GM13977 (cell line): ENCODE measurements at regions not wholly inside any gene's neighbourhood (a gene's known extent, or its start where the extent isn't known, plus 50 kb on each side); places are given as distances from the start of the nearest gene placed in this dataset.

Source experiments
- DNase-seq: peaks from one replicate; pipeline ENCODE4 v3.0.0; 2012; ENCODE audit warnings: low spot score
- CTCF ChIP-seq: IDR thresholded peaks from 2 replicates; pipeline ENCODE4 v1.5.1; 2012; ENCODE audit warnings: mild to moderate bottlenecking, control low read depth; ENCODE audit not compliant: insufficient read depth; ENCODE audit errors: extremely low read depth, missing control alignments
- in situ Hi-C: fragments of 300-500 bp; cut with MboI; formaldehyde crosslinking; loops from one replicate; pipeline ENCODE4 v1.12.0; 2022; ENCODE audit warnings: low sequenced_read_pairs, low pct_unique_long_range_greater_than_20kb, mixed read lengths, inconsistent platforms; ENCODE audit not compliant: unreplicated experiment

DNA sequence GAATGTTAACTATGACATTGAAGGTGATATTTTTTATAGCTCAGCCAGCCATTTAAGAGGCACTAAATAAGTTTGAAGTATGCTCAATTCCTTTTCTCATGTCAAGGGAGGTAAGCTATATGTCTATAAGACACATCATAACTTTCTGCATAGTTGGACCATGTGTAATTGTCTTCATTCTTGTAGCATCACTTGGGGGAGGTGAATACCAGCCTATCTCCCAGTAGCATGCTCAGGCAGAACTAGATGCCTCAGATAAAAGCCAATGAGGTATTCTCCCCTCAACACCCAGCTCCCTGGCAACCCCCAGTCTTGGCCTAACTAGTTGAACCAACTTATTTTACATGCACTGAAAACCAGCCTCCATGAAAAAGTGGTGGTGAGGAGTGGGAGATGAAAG, 158.3 kb upstream of the JAG1 start:
- TF ChIP-seq CTCF = no peak
- no peak for DNase-seq
- in situ Hi-C loops = no loop called here

DNA sequence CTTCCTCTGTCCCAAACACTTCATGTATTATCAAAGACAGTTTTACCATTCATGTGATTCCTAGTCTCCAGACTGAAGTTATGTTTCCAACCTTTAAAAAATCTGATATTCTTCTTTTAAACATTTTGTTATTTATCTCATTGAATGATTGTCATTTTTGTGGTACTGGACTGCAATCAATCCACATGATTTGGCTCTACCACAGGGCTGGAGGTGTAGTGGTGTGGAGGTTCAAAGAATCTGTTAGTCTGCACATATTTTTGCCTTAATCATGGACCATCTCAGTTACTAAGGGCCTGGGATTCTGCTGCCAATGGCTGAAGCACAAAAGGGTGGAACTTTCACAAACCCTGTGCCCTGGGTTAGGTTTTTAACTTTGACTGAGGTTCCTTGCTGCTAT, 164.1 kb upstream of the JAG1 start:
- no peak for DNase-seq
- no peak for TF ChIP-seq CTCF

DNA sequence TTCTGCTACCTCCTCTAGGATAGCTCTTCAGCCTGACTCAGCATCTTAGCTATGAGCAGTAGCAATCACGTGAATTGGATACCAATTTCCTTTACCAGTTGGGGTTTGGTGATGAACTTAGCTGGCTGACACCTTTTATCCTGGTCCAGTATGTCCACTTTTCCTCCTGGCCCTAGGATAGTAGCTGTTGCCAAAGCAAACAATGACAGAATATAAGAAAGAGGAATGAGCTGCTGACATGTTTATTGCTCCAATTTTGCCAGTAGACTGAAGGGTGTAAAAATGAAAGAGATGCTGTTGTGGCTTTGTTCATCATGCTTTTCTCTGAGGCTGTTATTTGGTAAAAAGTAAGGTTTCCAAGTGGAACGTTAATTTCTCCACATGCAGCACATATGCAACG, 168.3 kb upstream of the JAG1 start:
- no peak for TF ChIP-seq CTCF
- in situ Hi-C loops = no loop called here
- no peak for DNase-seq

More for the DNA sequence above, 164.1 kb upstream of the JAG1 start:
- in situ Hi-C loops = no loop called here

- DNase-seq = no peak
- TF ChIP-seq CTCF = no peak
- in situ Hi-C loops = no loop called here
Observed at GRCh38 chr20:10843146-10843711, 169.4 kb upstream of the JAG1 start.

DNA sequence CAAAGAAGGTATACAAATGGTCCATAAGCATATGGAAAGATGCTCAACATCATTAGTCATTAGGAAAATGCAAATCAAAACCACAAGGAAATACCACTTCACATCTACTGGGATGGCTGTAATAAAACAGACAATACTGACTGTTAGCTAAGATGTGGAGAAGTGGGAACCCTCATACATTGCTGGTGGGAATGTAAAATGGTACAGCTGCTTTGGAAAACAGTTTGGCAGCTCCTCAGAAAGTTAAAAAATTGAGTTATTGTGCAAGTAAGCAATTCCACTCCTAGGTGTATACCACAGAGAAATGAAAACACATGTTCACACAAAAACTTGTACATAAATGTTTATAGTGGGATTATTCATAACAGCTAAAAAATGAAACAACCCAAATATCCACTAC, 173.0 kb upstream of the JAG1 start:
- in situ Hi-C loops = no loop called here
- DNase-seq = no peak
- TF ChIP-seq CTCF = no peak

GRCh38 chr20:10848810-10849370, 175.1 kb upstream of the JAG1 start:
- no peak for TF ChIP-seq CTCF
- in situ Hi-C loops = no loop called here
- DNase-seq = no peak
